H1 (cell line): ENCODE measurements at regions not wholly inside any gene's neighbourhood (a gene's known extent, or its start where the extent isn't known, plus 50 kb on each side); places are given as distances from the start of the nearest gene placed in this dataset.

Experiments
- CTCF ChIA-PET: fragments of 300-600 bp; sonication (Branson Sonifier 250); formaldehyde crosslinking; loops from one replicate; lab custom pipeline; 2021; ENCODE audit not compliant: partially characterized antibody; lab: Charles Lee
- POLR2A ChIA-PET: fragments of 300-600 bp; sonication (Branson Sonifier 250); formaldehyde crosslinking; loops from one replicate; lab custom pipeline; 2021; ENCODE audit warnings: inconsistent platforms; ENCODE audit not compliant: partially characterized antibody; lab: Charles Lee
- DNase-seq, 2 experiments: peaks; one replicate each; pipeline versions ENCODE4 v3.0.0 to v3.0.0-alpha.2; 2010 to 2022; ENCODE audit warnings: low spot score in 2 of 2, low read depth in 1 of 2, mixed read lengths in 1 of 2
- FAIRE-seq: peaks from 2 replicates; lab custom pipeline; 2011; peaks lifted over from hg19 to GRCh38; lab: Jason Lieb, UNC
- H2AFZ ChIP-seq: 2 replicates; pipeline ENCODE4 v1.8.1; 2012; ENCODE audit warnings: low read length, inconsistent platforms
- H2AK5ac ChIP-seq: 2 replicates; pipeline ENCODE4 v1.6.1; 2013; ENCODE audit warnings: low read depth, low read length
- H2BK120ac ChIP-seq: replicated peaks from 2 replicates; pipeline ENCODE3; 2013; ENCODE audit warnings: low read depth, low read length, inconsistent platforms
- H2BK12ac ChIP-seq: 2 replicates; pipeline ENCODE4 v1.6.1; 2013; ENCODE audit warnings: low read depth, low read length
- H2BK15ac ChIP-seq: 2 replicates; pipeline ENCODE4 v1.6.1; 2013; ENCODE audit warnings: low read length
- H2BK20ac ChIP-seq: 2 replicates; pipeline ENCODE4 v1.6.1; 2013; ENCODE audit warnings: low read length
- H2BK5ac ChIP-seq: 2 replicates; pipeline ENCODE4 v1.6.1; 2013; ENCODE audit warnings: low read depth, low read length
- H3K14ac ChIP-seq: 2 replicates; pipeline ENCODE4 v1.6.1; 2013; ENCODE audit warnings: inconsistent platforms; ENCODE audit not compliant: insufficient read length
- H3K18ac ChIP-seq: 2 replicates; pipeline ENCODE4 v1.6.1; 2013; ENCODE audit warnings: low read length; ENCODE audit errors: extremely low read depth
- H3K23ac ChIP-seq: 2 replicates; pipeline ENCODE4 v1.6.1; 2013; ENCODE audit warnings: inconsistent platforms; ENCODE audit not compliant: insufficient read length
- H3K23me2 ChIP-seq: 2 replicates; pipeline ENCODE4 v1.6.1; 2013; ENCODE audit warnings: low read depth, low read length
- H3K27ac ChIP-seq: 2 replicates; pipeline ENCODE4 v1.6.1; 2011; ENCODE audit warnings: low read depth, low read length, inconsistent platforms
- H3K27me3 ChIP-seq, 4 experiments: replicated peaks in 1 of 4; 1 replicate in 1 of 4; 2 replicates in 3 of 4; pipeline versions ENCODE4 v1.6.1 to v1.8.1; 2011 to 2013; ENCODE audit warnings: low read length in 3 of 4, mild to moderate bottlenecking in 3 of 4, inconsistent platforms in 2 of 4, mixed read lengths in 2 of 4, moderate library complexity in 1 of 4; ENCODE audit not compliant: control insufficient read depth in 3 of 4, insufficient read depth in 3 of 4; ENCODE audit errors: extremely low read depth in 1 of 4
- H3K36me3 ChIP-seq, 4 experiments: 2 replicates each; pipeline versions ENCODE4 v1.6.1 to v1.8.1; 2011 to 2013; ENCODE audit warnings: mild to moderate bottlenecking in 4 of 4, low read length in 3 of 4, moderate library complexity in 2 of 4, control low read depth in 1 of 4, inconsistent platforms in 1 of 4; ENCODE audit not compliant: insufficient read depth in 4 of 4, control insufficient read depth in 2 of 4
- H3K4ac ChIP-seq: replicated peaks from 2 replicates; pipeline ENCODE3; 2013; ENCODE audit warnings: low read length, low read depth, mixed read lengths, inconsistent platforms; ENCODE audit not compliant: insufficient read length
- H3K4me1 ChIP-seq, 4 experiments: replicated peaks in 1 of 4; 1 replicate in 1 of 4; 2 replicates in 3 of 4; pipeline versions ENCODE4 v1.6.1 to v1.8.1; 2011 to 2013; ENCODE audit warnings: low read length in 3 of 4, inconsistent platforms in 2 of 4, mixed read lengths in 1 of 4; ENCODE audit not compliant: insufficient read depth in 4 of 4, control insufficient read depth in 3 of 4
- H3K4me2 ChIP-seq, 2 experiments: 2 replicates each; pipeline versions ENCODE4 v1.6.1 to v1.8.1; 2011 to 2013; ENCODE audit warnings: low read depth in 2 of 2, low read length in 2 of 2, control low read depth in 1 of 2, inconsistent platforms in 1 of 2, mild to moderate bottlenecking in 1 of 2; ENCODE audit not compliant: insufficient read depth in 1 of 2
- H3K4me3 ChIP-seq, 4 experiments: fragments of 200-600, 300-600 bp in 1 of 4; sonication (generic), shearing (Covaris generic), sonication (Bioruptor Twin) in 1 of 4; 2 replicates each; pipeline versions ENCODE4 v1.5.1 to v1.8.1; 2011 to 2016; ENCODE audit warnings: low read length in 4 of 4, low read depth in 3 of 4, control low read depth in 2 of 4, inconsistent platforms in 2 of 4, mild to moderate bottlenecking in 2 of 4, mixed read lengths in 1 of 4, moderate library complexity in 1 of 4; ENCODE audit not compliant: insufficient read depth in 2 of 4; ENCODE audit errors: extremely low read depth in 1 of 4
- H3K56ac ChIP-seq: replicated peaks from 2 replicates; pipeline ENCODE3; 2013; ENCODE audit warnings: low read depth, mild to moderate bottlenecking, mixed read lengths, low read length, inconsistent platforms; ENCODE audit not compliant: insufficient read length
- H3K79me1 ChIP-seq: 2 replicates; pipeline ENCODE4 v1.6.1; 2013; ENCODE audit warnings: low read depth, low read length, control low read depth
- H3K79me2 ChIP-seq, 2 experiments: 2 replicates each; pipeline versions ENCODE4 v1.6.1 to v1.8.1; 2012 to 2013; ENCODE audit warnings: low read length in 2 of 2, mild to moderate bottlenecking in 2 of 2, inconsistent platforms in 1 of 2; ENCODE audit not compliant: insufficient read depth in 2 of 2, control insufficient read depth in 1 of 2
- H3K9ac ChIP-seq, 4 experiments: replicated peaks in 1 of 4; 1 replicate in 1 of 4; 2 replicates in 3 of 4; pipeline versions ENCODE4 v1.6.1 to v1.8.1; 2011 to 2013; ENCODE audit warnings: low read depth in 3 of 4, low read length in 3 of 4, control low read depth in 2 of 4, mild to moderate bottlenecking in 2 of 4, moderate library complexity in 2 of 4, inconsistent platforms in 1 of 4; ENCODE audit errors: extremely low read depth in 1 of 4
- H3K9me3 ChIP-seq, 2 experiments: 2 replicates each; pipeline versions ENCODE4 v1.6.1 to v1.8.1; 2012 to 2013; ENCODE audit warnings: mild to moderate bottlenecking in 2 of 2, moderate library complexity in 2 of 2, control low read depth in 1 of 2, inconsistent platforms in 1 of 2, low read depth in 1 of 2, low read length in 1 of 2, mixed read lengths in 1 of 2; ENCODE audit not compliant: insufficient read depth in 2 of 2
- H4K20me1 ChIP-seq, 2 experiments: replicated peaks in 1 of 2; 2 replicates each; pipeline versions ENCODE3 to v1.8.1; 2011 to 2013; ENCODE audit warnings: inconsistent platforms in 2 of 2, low read length in 2 of 2, mild to moderate bottlenecking in 1 of 2; ENCODE audit not compliant: insufficient read depth in 2 of 2, control insufficient read depth in 1 of 2
- H4K5ac ChIP-seq: 2 replicates; pipeline ENCODE4 v1.6.1; 2013; ENCODE audit warnings: low read length, low read depth, mixed read lengths, inconsistent platforms; ENCODE audit not compliant: insufficient read length
- H4K8ac ChIP-seq: 2 replicates; pipeline ENCODE4 v1.8.0; 2013; ENCODE audit warnings: mild to moderate bottlenecking, moderate library complexity, low read length, inconsistent platforms; ENCODE audit not compliant: insufficient read depth; ENCODE audit errors: extremely low read depth
- H4K91ac ChIP-seq: replicated peaks from 2 replicates; pipeline ENCODE3; 2013; ENCODE audit warnings: low read length, mixed read lengths, inconsistent platforms; ENCODE audit not compliant: insufficient read length
- MAFK ChIP-seq: IDR thresholded peaks from 2 replicates; pipeline ENCODE4 v1.6.1; 2012; ENCODE audit warnings: low read depth, mild to moderate bottlenecking, improper control_type of control experiment, low read length
- RXRA ChIP-seq: IDR thresholded peaks from 2 replicates; pipeline ENCODE4 v1.6.1; 2011; ENCODE audit warnings: low read depth, mild to moderate bottlenecking, low read length, moderate library complexity; ENCODE audit not compliant: insufficient read depth
- WGBS, 2 experiments: shearing (Covaris generic) in 1 of 2; methylation state at CpG; one replicate each; pipeline versions ENCODE4 v1.1.6 to v1.1.7; 2013 to 2015; ENCODE audit warnings: low lambda C conversion rate in 2 of 2, mixed read lengths in 2 of 2, inconsistent platforms in 1 of 2, low coverage in 1 of 2, missing lambda C conversion rate in 1 of 2; ENCODE audit not compliant: insufficient replicate concordance in 2 of 2, insufficient coverage in 1 of 2, insufficient read length in 1 of 2; ENCODE audit errors: extremely low coverage in 1 of 2, missing lambda C conversion rate in 1 of 2; 5-methylcytosine and 5-hydroxymethylcytosine counted together

DNA sequence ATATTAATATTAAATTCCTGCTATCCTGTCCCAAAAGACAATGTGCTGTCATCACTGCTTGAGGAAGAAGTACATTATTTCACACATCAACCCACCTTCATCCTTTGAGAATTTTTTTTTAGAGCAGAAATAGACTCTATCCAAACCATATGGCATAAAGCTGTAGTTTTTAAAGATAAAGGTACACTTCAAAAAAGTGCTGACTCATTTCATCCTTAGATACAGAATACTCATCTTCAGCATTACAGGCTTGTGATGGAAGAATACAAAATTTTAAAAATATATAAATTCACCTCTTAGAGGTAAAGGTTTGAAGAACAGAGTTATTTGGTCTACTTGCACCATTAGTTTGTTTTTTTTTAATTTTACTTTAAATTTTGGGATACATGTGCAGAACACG, 126.7 kb upstream of the ERG start:
- H4K91ac ChIP-seq = no peak overlapping the region
- no peak overlapping the region for H3K14ac ChIP-seq
- no peak overlapping the region for H4K5ac ChIP-seq
- POLR2A ChIA-PET = no interaction called here
- H3K27ac ChIP-seq = no peak overlapping the region
- FAIRE-seq (no peak), DNase-seq (no peak)
- no peaks in the 10 kb centered on the region; a peak in 1 of 8 replicates for H3K36me3 ChIP-seq
- no peak overlapping the region for H3K4me3 ChIP-seq
- H2AFZ ChIP-seq = no peak overlapping the region
- no peak overlapping the region for H2BK12ac ChIP-seq
- H2BK5ac ChIP-seq = no peak overlapping the region
- no peak overlapping the region for H3K23ac ChIP-seq
- no peak overlapping the region for H2BK120ac ChIP-seq
- no peak overlapping the region for H3K4me2 ChIP-seq
- no peak overlapping the region for H3K18ac ChIP-seq
- no peak overlapping the region for H3K56ac ChIP-seq
- H3K4ac ChIP-seq = no peak overlapping the region
- H4K8ac ChIP-seq = no peak overlapping the region
- H3K9ac ChIP-seq = no peak overlapping the region
- no peak overlapping the region for H2BK15ac ChIP-seq
- H3K27me3 ChIP-seq = no peaks in the 10 kb centered on the region
- H3K9me3 ChIP-seq = peaks cover 0 to 3% of the 10 kb centered on the region in 2 experiments; a peak in 1 of 4 replicates
- peaks cover 0 to 10% of the 10 kb centered on the region in 2 experiments for H4K20me1 ChIP-seq
- H2BK20ac ChIP-seq = no peak overlapping the region
- CTCF ChIA-PET = interaction anchor here (0.6 kb wide), 1 partner anchor 322 kb away, joined by 3 read pairs; no protein-coding TSS in a partner anchor
- peaks cover 0 to 4% of the 10 kb centered on the region in 2 experiments; a peak in 2 of 4 replicates for H3K79me2 ChIP-seq
- peaks cover 11% of the 10 kb centered on the region; the same call in 1 of the 2 replicates for H3K23me2 ChIP-seq
- no peaks in the 10 kb centered on the region for H3K79me1 ChIP-seq
- no peaks in the 10 kb centered on the region; a peak in 1 of 7 replicates for H3K4me1 ChIP-seq
- TF ChIP-seq RXRA = no peak
- TF ChIP-seq MAFK = peak; percentile 56
- no peak overlapping the region for H2AK5ac ChIP-seq
- 100% methylated on average over 1 of the region's 1 CpG; no CpG with 5 or more reads in 1 of the 2 experiments for WGBS, 2 experiments
